SK-N-SH (cell line): ENCODE measurements at regions not wholly inside any gene's neighbourhood (a gene's known extent, or its start where the extent isn't known, plus 50 kb on each side); places are given as distances from the start of the nearest gene placed in this dataset.

Experiments
- CHD2 ChIP-seq: fragments of 150-350 bp; IDR thresholded peaks from 2 replicates; pipeline ENCODE4 v1.6.1; 2018; ENCODE audit warnings: low read length; ENCODE audit not compliant: partially characterized antibody
- EZH2phosphoT487 ChIP-seq: fragments of 200-600 bp; sonication (generic); IDR thresholded peaks from 2 replicates; pipeline ENCODE4 v1.6.1; 2017; ENCODE audit warnings: low read depth, mixed run types, mild to moderate bottlenecking, antibody characterized with exemption, moderate library complexity, borderline replicate concordance
- RFX5 ChIP-seq: IDR thresholded peaks from 2 replicates; pipeline ENCODE4 v1.6.1; 2012; ENCODE audit warnings: mild to moderate bottlenecking, improper control_type of control experiment, low read length
- SIN3A ChIP-seq: IDR thresholded peaks from 2 replicates; pipeline ENCODE4 v1.6.1; 2012; ENCODE audit warnings: low read depth, mild to moderate bottlenecking, low read length, moderate library complexity, borderline replicate concordance
- TAF1 ChIP-seq: IDR thresholded peaks from 2 replicates; pipeline ENCODE4 v1.6.1; 2012; ENCODE audit warnings: low read depth, mild to moderate bottlenecking, low read length, moderate library complexity, borderline replicate concordance
- TF ChIP-seq, protein P1 (sequence below): fragments of 200-600 bp; sonication (generic); IDR thresholded peaks from 2 replicates; pipeline ENCODE4 v1.6.1; 2017; ENCODE audit warnings: antibody characterized with exemption, mild to moderate bottlenecking, moderate library complexity

GRCh38 chr16:26721290-26721689, 345.4 kb upstream of the C16orf82 start:
- TF ChIP-seq, protein P1, sequence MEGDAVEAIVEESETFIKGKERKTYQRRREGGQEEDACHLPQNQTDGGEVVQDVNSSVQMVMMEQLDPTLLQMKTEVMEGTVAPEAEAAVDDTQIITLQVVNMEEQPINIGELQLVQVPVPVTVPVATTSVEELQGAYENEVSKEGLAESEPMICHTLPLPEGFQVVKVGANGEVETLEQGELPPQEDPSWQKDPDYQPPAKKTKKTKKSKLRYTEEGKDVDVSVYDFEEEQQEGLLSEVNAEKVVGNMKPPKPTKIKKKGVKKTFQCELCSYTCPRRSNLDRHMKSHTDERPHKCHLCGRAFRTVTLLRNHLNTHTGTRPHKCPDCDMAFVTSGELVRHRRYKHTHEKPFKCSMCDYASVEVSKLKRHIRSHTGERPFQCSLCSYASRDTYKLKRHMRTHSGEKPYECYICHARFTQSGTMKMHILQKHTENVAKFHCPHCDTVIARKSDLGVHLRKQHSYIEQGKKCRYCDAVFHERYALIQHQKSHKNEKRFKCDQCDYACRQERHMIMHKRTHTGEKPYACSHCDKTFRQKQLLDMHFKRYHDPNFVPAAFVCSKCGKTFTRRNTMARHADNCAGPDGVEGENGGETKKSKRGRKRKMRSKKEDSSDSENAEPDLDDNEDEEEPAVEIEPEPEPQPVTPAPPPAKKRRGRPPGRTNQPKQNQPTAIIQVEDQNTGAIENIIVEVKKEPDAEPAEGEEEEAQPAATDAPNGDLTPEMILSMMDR, result no peak
- TF ChIP-seq TAF1 (no peak), RFX5 (no peak), SIN3A (no peak), EZH2phosphoT487 (no peak), CHD2 (no peak)
